Daoy (cell line): ENCODE measurements at regions not wholly inside any gene's neighbourhood (a gene's known extent, or its start where the extent isn't known, plus 50 kb on each side); places are given as distances from the start of the nearest gene placed in this dataset.

ENCODE experiments used
- DNase-seq: peaks from one replicate; pipeline ENCODE4 v3.0.0-alpha.2; 2015; ENCODE audit warnings: low read depth

DNA sequence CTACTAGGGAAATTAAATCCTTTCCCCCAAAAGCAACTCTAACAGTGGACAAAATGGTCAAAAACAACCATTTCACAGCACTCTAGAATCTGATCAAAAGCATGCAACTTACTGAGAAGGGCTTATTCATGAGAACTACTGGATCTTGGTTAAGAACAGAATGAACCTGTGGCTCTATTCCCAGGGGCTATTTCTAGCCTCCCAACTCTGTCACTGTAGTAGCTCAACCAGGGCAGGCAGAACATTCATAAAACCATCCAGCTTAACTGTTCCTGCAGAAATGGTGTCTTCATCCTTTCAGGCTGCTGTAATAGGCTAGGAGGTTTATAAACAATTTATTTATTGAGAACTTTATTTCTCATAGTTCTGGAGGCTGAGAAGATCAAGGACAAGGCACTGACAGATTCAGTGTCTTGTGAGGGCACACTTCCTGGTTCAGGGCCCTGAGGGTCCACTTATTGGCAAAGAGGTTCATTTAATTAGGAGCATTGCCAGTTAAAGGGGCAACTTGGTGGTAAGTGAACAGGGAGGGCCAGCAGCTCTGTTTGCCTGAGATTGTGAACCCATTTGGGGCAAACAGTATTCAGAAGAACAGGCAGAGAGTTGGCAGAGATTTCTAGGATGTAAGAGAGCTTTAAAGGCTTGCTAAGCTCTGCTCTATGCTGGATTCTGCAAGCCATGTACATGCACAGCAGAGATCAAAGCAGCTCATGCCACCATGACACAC, 238.5 kb upstream of the FBXL7 start:
- DNase-seq: no peak

DNA sequence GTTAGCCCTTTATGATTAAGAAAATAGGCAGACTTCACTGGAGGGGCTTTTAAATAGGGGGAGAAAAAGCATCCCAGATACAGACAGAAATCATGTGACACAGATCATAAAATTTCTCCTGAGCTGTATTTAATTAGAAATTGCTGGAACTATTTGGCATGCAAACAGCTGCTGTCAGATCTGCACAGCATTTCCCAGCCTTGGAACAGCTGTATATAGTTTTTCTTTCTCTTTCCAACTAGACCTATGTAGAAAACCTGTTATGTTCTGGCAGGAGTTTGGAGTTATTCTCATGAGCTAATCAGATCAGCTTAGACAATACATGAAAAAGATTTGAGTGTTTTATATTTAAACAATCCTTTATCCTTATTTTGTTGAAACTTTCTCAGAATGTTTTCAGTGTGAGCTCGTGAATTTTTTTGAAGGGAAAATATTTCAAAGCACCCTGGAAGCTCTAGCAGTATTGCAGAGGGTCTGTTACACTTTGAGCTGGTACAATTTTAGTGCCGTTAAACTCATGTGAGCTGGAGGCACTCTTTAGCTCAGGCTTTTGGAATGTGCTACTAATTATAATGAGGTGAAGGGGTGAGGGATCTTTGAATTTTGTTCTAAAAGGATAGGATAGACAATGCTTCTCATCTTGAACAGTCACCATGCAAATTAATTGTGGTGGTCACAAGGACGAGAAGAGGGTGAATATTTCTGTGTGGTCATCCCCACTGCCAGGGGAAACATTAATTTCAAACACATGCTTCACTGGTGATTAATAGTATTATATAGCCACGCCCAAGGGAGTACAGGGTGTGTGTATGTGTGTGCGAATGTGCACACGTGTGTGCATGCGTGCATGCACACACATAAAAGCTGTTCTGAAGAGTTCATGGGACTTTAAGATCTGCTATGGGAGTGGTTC, 239.4 kb upstream of the FBXL7 start:
- no peak for DNase-seq

DNA sequence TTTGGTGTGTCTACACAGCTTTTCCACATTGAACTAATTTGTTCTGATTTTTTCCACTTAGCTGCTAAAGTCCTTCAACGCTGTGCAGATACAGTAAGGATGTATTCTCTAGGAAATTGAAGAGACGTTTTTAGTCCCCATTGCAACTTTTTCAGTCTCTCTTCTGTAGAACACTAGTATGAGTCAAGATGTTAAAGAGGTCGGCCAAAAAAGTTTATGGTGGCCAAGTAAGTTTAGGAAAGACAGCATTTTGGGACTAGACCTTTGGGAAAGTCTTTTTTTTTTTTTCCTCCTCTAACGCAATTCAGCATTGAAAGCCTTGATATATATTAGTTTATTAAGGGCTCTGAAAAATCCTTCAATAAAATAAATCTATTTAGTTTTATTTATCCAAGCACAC, 243.5 kb upstream of the FBXL7 start:
- DNase-seq: no peak

DNA sequence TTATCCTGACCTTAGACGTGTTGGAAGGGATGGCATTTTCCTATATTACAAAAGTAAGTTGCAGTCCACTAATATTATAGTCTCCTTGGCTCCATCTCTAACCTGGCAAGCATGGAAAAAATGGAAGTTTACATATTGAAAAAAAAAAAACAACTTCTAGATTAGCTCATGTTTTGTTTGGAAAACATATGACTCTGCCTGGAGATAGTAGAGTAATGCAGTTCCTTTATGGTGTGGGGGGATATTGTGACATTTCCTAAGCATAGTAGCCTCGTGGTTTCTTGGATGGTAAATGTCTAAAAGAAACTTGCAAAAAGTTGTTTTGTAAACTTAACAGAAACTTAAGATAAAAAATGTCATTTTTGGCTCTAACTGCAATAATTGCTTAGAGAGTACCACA, 244.4 kb upstream of the FBXL7 start:
- DNase-seq: no peak

DNA sequence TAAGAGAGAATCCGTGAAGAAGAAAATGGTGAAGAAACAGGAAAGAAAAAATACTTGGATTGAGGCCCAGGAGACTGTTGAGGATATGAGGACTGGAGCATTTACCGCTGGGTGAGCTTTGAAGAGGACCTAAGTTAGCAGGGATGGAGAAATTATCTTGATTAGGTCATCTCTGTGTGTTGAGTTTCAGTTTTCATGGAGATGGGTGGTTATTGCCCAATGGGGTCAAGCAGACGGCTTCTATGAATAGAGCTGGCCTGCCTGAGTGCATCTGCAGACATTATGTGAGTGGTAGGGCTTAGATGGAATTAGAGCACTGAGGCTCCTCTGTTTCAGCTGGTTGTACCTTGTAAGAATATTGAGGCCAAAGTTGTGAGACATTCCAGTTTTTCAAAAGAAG, 245.4 kb upstream of the FBXL7 start:
- no peak for DNase-seq

DNA sequence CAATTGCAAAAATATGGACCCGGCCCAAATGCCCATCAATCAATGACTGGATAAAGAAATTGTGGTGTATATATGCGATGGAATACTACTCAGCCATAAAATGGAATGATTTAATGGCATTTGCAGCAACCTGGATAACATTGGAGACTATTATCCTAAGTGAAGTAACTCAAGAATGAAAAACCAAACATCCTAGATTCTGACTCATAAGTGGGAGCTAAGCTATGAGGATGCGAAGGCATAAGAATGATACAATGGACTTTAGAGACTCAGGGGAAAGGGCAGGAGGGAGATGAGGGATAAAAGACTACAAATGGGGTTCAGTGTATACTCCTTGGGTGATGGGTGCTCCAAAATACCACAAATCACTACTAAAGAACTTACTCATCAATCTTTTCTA, 247.6 kb upstream of the FBXL7 start:
- DNase-seq: no peak

DNA sequence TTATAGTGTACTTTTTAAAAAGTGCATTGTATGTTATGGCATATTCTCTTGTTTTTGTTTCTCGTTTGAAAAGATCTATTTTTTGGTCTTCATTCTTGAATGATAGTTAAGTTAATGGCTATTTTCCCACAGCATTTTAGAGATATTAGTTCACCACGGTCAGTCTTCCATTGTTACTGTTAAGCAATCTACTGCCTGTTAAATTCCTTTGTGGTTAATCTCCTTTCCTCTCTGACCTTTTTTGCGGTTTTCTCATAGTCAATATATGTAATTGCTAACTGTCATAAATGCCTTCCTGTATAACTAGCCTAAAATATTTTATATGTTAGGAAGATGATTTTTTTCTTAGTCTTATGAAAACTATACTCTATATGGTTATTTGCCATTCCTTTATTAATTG, 250.8 kb upstream of the FBXL7 start:
- DNase-seq: peak; percentile 9

DNA sequence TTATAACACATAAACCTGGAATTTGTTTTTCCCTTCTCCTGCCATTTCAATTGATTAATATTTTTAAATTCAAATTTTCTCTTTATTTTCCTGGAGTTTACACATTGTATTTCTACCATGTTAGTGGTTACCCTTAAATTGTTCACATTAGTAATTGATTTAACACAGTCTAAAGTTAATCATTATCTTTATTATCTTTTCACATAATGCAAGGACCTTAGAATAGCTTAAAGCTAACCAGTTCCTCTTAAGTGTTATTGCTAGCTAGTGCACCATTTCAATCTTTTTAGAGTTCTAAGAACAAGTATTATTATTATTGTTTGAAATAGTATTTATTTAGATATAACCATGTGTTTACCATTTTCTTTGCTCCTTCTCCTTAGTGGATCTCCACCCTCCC, 251.2 kb upstream of the FBXL7 start:
- no peak for DNase-seq

DNA sequence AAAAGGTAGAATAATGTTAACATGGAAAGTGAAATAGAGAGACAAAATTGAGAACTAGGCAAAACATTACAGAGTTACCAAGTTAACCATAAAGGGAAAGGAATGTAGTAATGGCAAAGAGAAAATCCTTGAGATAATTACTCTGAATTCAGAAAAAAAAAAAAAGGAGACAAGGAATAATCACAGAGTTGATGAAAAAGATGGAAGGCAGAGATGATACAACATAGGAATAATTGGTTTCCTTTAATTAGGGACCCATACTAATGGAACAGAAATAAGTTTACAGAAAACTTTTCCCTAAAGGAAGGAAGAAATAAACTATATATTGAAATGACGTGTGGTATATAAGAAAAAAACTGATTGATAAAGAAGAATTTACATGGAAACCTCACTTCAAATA, 254.1 kb upstream of the FBXL7 start:
- DNase-seq: no peak

DNA sequence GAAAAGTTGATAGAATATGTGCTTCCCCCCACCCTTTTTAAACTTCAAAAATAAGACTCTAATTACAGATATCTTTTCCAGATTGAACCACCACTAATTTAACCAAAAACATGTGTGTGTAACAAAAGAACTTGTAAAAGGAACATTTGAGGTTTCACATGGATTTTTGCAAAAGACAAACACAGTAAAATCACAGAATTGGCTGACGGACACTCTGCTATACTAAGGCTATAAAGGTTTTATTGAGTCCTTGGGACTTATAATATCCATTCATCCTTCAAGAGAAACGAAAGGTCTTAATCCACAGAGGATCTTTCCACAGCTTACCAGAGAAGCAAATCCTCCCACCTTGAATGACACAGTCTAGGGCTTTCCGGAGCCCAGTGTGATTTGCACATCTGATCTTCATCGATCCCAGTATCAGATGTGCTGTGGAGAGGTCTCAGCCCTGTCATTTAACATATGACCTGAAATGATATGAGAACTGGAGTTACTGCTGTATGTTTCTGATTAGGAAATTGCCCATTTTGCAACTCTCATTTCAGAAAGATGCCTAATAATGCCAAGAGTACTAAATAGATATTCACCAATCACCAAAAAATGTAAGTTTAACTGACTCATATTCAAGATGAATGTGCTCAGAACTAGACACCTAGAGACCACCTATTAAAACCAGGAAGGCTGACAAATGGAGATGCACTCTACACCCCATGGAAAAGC, 256.5 kb upstream of the FBXL7 start:
- DNase-seq: no peak

DNA sequence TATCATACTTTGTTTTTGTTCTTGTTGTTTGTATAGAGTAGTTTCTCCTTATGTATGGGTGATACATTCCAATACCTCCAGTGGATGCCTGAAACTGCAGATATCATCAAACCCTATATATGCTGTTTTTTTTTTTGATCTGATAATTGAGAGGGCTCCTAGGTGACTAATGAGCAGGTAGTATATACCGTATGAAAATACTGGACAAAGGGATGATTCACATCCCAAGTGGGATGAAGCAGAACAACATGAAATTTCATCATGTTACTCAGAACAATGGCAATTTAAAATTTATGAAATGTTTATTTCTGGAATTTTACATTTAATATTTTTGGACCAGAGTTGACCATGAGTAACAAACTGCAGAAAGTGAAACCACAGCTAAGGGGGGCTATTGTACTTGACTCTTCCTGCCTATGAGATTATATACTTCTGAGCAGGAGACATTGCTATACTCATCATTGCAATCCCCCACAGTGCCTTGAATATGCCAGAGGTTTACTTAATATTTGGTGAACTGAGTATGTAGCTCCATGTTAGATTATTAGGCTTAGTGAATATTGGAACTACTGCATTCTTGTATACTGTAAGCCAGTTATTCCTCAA, 258.7 kb upstream of the FBXL7 start:
- DNase-seq: no peak

DNA sequence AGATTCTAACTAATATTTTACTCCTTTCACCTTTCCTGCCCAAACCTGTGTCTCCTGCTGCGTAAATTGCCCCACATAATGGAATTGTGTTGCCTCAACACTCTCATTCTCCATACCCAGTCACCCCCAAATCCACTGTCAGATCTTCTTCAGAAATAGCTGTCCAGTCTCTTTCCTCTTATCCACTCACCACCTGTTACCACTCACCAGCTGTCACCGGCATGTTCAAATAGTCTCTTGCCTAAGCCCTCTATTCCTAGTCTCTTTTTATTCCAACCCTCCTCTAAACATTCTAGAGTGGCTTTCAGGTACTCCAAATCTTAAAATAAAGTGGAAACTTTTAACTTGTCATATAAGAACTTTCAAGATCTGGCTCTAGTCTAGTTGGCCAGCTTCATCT, 262.0 kb upstream of the FBXL7 start:
- no peak for DNase-seq

DNA sequence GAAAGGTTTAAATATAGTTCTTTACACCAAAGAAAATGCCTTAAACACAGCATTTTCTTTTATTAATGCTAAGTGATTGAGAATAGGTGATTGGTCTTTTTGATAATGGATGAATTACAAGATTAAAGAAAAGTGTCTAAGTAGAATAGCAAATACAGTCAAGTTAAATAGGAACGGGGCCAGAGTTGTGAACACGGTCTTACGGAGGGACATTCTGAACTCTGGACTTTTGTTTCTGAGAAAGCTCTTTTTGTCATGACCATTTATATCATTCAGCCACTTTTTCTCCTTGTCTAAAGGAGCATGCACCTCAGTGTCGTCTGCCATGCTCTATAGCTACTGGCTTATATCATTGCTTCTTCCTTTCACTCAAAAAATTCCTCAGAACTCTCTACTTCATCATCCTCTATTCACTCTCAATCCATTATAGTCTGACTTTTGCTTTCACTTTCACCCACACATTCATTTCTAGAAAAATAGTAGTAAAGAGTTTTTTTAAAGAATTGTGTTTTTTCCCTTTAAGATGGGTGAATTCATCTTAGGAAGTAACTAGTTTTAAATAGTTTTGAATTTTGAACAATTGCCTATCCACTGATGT, 263.0 kb upstream of the FBXL7 start:
- no peak for DNase-seq

DNA sequence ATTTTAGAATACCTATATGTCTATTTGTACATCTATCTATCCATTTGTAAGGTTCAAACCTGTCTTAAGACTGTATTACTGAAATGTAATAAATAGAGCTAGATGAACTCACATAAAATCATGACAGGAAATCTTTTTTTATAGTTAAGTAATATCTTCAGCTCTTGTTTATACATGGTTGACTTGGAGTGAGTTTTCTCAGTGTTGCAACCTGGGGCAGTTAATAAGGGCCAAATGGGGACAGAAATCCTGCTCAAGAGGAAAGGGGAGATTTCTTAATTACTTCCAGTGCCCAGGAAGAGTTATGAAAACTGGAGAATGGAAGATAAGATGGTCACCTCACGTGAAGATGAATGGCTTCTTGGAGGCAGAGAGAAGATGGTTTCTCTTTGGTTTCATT, 265.1 kb upstream of the FBXL7 start:
- DNase-seq: no peak

DNA sequence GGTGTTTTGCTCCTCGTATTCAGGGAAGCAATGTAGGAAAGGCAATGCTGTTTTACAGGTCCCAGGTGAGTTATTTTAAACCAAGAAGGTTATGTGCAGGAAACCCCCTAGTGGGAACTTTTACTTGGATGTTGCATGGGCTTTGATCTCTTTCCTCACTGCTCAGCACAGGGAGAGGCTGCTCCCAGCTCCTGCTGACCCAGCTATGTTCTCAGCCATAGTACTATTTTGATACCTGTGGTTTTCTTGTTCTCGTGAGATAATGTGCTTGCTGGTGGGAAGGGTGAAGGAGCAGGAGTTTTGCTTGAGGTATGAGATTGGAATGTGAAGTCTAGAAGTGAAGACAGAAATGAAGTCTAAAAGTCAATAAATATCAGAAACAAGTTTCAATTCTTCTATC, 265.6 kb upstream of the FBXL7 start:
- no peak for DNase-seq

DNA sequence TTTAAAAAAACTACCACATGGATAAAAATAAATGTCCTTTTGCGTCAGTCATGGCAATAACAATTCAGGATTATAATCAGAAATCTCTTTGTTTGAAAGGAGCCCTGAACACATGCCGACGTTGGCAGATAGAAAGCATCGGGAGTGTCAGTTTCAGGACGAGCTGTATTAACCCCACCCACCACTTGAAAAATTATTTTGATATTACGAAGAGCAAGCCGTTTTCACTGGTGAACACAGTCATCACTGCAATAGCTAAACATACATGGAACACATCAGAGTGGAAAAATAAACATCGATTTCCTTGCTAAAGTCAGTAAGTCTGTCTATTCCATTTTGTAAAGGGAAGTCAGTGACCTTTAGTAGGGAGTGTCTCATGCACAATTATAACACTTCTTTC, 266.4 kb upstream of the FBXL7 start:
- no peak for DNase-seq

DNA sequence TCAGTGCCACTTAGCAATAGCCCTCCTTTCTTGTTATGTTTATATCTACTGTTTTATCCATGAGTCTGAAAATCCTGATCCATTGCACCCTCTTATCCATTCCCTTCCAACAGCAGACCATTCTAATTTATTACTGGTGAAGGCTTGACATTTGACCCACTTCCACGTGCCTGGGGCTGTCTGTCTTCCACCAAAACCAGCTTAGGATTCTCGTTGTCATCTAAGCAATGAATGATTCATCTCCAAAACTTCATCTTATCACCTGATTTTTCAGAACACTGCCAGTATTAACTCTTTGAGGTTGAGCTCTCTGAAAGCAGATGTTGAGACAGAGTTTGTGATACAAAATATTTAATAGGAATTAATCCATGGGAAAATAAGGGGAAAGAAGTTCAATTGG, 277.8 kb upstream of the FBXL7 start:
- DNase-seq: no peak

DNA sequence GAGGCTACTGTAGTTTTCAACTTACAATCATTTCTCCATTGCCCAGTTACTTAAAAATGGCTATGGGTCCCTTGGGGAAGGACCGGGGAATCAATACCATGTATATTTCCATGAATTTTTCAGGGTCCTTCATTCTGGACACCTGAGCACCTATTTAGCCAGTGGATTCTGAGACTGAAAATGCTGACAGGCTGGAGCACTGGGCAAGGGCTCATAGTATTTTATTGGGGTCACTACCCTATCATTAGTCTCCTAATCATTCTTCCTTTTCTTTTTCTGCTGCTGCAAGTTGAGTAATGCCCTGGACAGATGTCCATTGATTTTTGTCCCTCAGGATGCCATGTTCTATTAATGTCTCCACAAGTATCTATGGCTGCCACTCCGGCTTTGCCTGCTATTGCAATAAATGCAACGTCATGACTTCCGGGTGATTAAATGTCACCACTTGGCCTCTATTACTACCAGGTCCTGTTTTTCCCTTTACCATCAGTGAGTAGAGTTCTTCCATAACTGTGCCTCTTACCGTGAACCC, 279.3 kb upstream of the FBXL7 start:
- DNase-seq: no peak

DNA sequence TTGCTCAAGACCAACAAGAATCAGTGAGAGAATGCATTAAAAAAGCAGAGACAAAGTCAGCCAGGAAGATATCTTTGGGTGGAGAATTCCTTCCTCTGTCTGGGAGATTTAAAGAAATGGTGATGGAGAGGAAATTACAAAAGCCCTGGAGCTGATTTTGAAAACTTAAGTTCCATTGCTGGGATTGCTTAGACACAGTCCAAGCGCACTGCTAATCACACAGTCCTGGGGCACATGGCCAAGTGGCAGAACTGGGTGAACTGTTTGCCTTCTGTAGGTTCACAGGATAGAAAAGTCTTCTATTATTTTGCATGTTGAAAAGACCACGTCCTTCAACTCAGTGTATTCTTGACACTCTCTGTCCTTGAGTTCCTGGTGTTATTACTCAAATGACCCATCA, 284.9 kb upstream of the FBXL7 start:
- no peak for DNase-seq

DNA sequence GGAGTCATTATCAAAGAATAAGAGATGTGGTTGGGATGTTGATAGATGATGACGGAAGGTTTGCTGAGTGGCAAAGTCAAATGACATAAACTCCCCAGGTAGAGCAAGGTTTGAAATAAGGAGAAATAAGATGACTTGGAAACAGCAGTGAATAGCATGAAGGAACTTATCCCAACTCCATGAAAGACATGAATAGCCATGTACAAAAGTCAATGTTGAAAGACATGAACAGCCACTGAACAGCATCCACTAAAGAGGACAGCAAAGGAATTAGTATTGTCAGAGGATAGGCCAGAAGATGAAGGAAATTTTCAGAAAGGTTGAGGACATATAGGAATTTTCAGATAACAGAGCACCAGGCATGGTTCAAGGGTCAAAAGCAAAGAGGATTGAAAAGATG, 286.0 kb upstream of the FBXL7 start:
- no peak for DNase-seq

DNA sequence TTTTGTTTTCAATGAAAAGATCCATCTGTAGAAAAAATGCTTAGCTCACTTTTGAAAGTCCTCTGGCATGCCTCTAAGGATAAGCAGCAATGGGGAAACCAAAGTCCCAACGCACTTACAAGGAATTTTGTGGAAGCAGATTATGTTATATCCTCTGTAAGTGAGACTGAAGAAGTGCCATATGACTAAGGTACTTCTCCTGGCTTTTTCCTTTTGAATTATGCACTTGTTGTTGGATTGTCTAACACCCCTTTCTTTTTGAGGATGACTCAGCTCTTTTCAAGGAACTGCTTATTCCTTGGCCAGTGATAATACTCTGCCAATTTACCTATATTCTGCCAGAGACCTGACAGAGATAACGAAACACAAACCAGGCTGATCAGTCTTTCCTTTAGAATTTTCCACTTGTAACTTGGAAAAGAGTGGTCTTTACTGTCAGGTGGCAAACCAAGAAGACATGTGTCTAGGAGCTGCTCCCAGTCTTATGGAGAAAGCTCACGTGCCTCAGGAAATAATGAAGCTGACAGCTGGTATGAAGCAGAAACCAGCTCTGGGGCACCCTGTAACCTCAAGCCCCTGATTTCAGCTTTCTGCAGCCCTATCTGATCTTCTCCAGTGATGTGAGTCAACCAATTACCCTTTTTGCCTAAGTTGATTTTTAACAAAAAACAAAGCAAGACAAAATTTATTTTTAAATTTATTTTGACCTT, 290.8 kb upstream of the FBXL7 start:
- no peak for DNase-seq
